NCI-H2107 treated with DMSO at 0.1 percent for 48 hours (cell line): ENCODE measurements at regions not wholly inside any gene's neighbourhood (a gene's known extent, or its start where the extent isn't known, plus 50 kb on each side); places are given as distances from the start of the nearest gene placed in this dataset.

ENCODE experiments used
- DNase-seq: peaks from one replicate; lab custom pipeline; 2025; ENCODE audit not compliant: unreplicated experiment; lab: John Stamatoyannopoulos, UW

GRCh38 chr5:52392321-52392720 is 395.4 kb upstream of the ITGA1 start:
- no peak for DNase-seq

- DNase-seq, result no peak
These were observed 377.9 kb upstream of the ITGA1 start for GRCh38 chr5:52409835-52410234.

DNA sequence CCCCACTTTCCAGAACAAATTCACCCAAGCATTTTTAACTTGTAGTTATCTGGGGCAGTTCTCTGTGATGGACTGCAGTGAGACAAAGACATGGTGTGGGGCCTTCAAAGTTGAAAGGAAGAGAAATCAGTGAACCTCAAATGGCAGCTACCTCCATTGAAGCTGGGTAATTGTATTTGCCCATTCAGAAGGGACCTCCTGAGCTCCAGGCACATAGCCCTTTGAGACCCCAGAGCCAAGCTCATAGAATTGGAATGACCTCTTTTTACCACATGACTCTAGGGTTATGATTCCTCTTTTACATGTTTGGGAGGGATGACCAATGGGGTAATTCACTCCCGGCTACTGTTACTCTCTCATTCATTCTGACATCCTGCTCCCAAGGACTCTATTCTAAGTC is 368.4 kb upstream of the ITGA1 start:
- DNase-seq, result no peak

- DNase-seq, result no peak
These were observed 360.1 kb upstream of the ITGA1 start for GRCh38 chr5:52427615-52428014.

- no peak for DNase-seq
These were observed 358.7 kb upstream of the ITGA1 start for GRCh38 chr5:52428977-52429489.

- no peak for DNase-seq
These were observed 345.9 kb upstream of the ITGA1 start for GRCh38 chr5:52441768-52442167.

- DNase-seq, result no peak
These were observed 344.5 kb upstream of the ITGA1 start for GRCh38 chr5:52443187-52443586.

GRCh38 chr5:52448111-52448510 is 339.6 kb upstream of the ITGA1 start:
- no peak for DNase-seq

DNA sequence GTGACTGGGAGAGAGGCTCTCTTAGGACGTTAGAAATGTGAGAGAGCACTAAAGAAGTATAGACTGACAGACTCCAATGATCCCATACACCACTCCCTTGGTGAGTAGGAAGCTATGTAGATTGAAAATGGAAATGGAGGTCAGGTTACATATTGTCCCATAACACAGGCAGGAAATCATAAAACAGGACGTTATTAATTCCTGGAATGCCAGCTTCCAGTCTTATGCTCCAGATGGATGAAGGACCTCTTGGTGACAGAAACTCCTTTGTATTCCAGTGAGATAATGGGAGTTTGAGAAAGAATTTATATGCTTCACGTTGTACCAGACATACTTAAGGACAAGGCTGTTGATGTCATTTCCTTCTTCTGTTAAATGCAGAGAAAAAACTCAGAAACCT is 338.2 kb upstream of the ITGA1 start:
- no peak for DNase-seq

DNA sequence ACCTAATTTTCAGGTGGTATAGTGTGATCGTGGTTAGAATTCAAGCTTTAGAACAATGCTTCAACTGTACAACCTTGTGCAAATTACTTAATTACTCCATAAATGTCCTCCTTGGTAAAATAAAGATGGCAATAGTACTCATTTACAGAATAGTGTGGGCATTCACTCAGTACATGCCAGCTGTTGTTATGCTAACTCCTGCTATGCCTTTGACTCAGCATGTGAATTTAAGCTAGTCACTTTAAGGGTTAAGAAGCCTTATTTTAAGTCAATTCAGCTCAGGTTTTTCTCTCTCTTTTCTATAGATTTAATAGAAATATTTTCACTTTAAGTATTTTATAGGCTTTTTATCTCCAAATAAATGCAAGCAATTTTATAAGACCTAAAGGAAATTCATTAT is 335.6 kb upstream of the ITGA1 start:
- no peak for DNase-seq

DNA sequence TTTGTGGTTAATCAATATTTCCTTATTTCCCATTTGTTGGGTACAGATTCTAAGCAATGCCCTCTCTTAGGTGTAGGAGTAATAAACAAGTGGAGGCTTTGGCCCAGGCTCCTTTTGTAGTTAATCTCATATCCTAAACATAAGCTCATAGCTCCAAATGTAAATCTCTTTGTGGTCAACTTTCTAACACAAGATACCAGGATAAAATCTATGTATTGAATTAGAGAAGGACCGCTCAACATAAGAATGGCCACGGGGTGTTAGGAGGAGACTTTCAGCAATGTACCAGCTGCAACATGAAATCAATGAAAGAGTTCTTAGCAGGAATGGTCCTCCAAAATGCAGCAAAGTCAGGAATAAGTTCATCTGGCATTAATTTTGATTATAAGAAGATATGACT is 334.5 kb upstream of the ITGA1 start:
- no peak for DNase-seq

- DNase-seq, result no peak
These were observed 331.8 kb upstream of the ITGA1 start for GRCh38 chr5:52455920-52456319.

GRCh38 chr5:52457810-52458209 is 329.9 kb upstream of the ITGA1 start:
- DNase-seq, result no peak

DNA sequence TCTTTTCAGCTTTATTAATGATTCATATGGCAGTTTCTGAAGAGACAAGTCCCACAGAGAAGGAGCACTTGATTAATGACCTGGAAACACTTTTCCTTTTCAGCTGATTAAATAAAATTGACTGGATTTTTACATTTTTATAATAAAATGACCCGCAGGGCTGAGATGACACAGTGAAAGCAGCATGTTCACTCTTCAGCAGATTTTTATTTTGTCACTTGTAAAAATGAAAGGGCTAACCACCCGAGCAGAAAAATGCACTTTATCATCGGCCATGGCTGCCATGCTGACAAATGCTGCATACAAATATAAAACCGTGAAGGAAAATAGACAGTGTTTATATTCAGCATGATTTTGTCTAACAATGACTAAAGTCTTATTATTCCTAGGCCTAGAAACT is 321.6 kb upstream of the ITGA1 start:
- no peak for DNase-seq

- DNase-seq, result no peak
These were observed 320.8 kb upstream of the ITGA1 start for GRCh38 chr5:52466749-52467520.

DNA sequence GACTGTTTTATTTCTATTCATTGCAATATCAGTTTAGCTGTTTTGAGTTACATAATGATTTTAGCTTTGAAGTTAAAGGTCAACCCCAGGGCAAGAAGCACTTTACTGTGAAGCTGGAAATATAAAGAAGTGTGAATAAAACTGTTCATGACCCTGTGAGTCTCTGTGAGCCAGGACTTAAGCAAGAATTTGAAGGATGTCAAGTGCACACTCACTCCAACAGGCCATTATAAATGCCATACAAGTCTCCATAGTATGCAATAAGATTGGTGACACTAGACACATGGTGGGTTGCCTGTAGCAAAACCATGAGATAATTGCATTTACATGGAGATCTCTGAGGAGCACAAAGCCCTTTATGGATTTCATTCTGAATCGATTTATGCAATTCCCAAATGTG is 318.7 kb upstream of the ITGA1 start:
- no peak for DNase-seq

DNA sequence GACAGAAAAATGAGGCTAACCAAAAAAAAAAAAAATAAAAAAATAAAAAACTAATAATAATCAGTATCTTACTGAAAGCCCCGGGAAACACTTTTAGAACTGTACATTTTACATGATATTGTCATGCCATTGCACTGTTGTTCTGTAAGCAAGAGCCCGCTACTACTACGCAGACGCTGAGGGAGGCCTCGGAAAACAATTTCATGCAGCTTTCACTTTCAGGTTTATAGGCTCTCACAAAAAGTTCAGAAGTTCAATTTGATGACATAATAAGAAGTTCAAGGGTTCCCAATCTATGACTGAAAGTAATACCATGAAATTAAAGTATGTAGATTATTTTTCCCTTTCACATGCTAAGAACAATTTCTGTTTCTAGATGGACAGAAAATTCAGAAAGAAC is 318.3 kb upstream of the ITGA1 start:
- no peak for DNase-seq

GRCh38 chr5:52469835-52470234 is 317.9 kb upstream of the ITGA1 start:
- DNase-seq, result no peak

GRCh38 chr5:52476346-52476745 is 311.4 kb upstream of the ITGA1 start:
- no peak for DNase-seq

DNA sequence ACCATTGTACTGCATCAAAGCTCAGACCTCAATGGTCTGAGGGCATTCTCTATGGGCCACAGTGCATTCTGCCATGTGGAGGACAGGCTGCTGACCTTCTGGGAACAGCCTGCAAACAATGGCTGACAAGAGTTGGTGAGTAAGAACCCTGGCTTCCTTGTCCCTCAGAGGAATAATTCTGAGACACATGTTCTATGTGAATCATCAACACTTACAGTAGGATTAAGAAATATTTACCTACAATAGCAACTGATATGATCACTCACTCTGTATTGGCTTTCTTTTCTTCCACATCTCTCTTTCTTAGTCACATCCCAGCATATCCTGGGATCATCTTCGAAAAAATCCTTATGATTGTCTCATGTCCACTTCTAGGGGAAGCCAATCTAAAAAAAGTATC is 306.5 kb upstream of the ITGA1 start:
- no peak for DNase-seq

- no peak for DNase-seq
These were observed 305.9 kb upstream of the ITGA1 start for GRCh38 chr5:52481851-52482250.

- DNase-seq, result peak; percentile 67
These were observed 296.5 kb upstream of the ITGA1 start for GRCh38 chr5:52491071-52491787.
